IPS-20b (cell line): ENCODE measurements at regions not wholly inside any gene's neighbourhood (a gene's known extent, or its start where the extent isn't known, plus 50 kb on each side); places are given as distances from the start of the nearest gene placed in this dataset.

Experiments
- H3K27ac ChIP-seq: one replicate; pipeline ENCODE4 v1.5.1; 2013; ENCODE audit warnings: low read length
- H3K27me3 ChIP-seq: 2 replicates; pipeline ENCODE4 v1.6.1; 2013; ENCODE audit warnings: mild to moderate bottlenecking, low read length, inconsistent platforms; ENCODE audit not compliant: insufficient read depth
- H3K36me3 ChIP-seq: 2 replicates; pipeline ENCODE4 v1.6.1; 2013; ENCODE audit warnings: low read depth, mild to moderate bottlenecking, inconsistent platforms, low read length, moderate library complexity; ENCODE audit not compliant: insufficient read depth
- H3K4me1 ChIP-seq: 2 replicates; pipeline ENCODE4 v1.6.1; 2013; ENCODE audit warnings: mild to moderate bottlenecking, control low read depth, inconsistent platforms, low read length, moderate library complexity; ENCODE audit not compliant: insufficient read depth
- H3K4me3 ChIP-seq: 2 replicates; pipeline ENCODE4 v1.5.1; 2013; ENCODE audit warnings: mild to moderate bottlenecking, low read length, inconsistent platforms
- H3K9ac ChIP-seq: 2 replicates; pipeline ENCODE4 v1.6.1; 2013; ENCODE audit warnings: low read depth, mild to moderate bottlenecking, inconsistent platforms, low read length, moderate library complexity
- H3K9me3 ChIP-seq: 2 replicates; pipeline ENCODE4 v1.6.1; 2013; ENCODE audit warnings: mild to moderate bottlenecking, low read depth, low read length, inconsistent platforms; ENCODE audit not compliant: insufficient read depth

DNA sequence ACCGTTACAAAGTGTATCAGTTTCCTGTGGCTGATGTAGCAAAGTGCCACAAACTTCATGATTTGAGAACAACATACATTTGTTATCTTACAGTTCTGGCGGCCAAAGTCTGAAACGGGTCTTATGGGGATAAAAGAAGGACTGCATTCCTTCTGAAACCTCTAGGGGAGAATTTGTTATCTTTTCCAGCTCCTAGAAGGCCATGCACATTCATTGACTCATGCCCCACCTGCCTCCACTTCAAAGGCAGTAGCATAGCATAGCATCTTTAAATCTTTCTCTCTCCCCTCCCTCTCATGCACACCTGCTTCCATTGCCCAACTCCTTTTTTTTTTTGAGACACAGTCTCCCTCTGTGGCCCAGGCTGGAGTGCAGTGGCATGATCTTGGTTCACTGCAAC lies 190.7 kb upstream of the DYNLRB2 start:
- H3K9me3 ChIP-seq = no peaks in the 10 kb centered on the region
- no peak overlapping the region for H3K27ac ChIP-seq
- H3K27me3 ChIP-seq = no peaks in the 10 kb centered on the region
- no peak overlapping the region for H3K4me3 ChIP-seq
- H3K9ac ChIP-seq = no peak overlapping the region
- no peaks in the 10 kb centered on the region for H3K36me3 ChIP-seq
- H3K4me1 ChIP-seq = no peaks in the 10 kb centered on the region; the same call in 1 of the 2 replicates

DNA sequence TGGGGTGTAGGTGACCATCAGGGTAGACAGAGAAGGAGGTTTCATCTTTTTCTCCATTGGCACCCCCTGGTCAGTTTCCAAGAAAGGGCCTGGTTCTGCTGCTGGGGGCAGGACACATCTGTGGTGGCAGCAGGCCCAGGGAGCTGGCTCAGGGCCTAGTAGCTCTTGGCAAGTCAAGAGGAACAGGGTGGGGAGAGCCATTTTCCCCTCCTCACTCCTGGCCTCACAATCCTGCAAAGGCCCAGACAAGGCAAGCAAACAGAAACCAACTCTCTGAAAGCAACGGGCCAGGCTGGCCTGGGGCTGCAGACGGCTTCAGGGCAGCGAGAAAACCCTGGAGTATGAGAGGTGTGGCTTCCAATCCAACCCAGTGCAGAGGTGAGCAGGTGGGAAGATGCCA lies 192.9 kb upstream of the DYNLRB2 start:
- Histone ChIP-seq H3K9ac (no peak overlapping the region), H3K9me3 (no peaks in the 10 kb centered on the region), H3K4me3 (no peak overlapping the region), H3K36me3 (no peaks in the 10 kb centered on the region), H3K27ac (no peak overlapping the region), H3K27me3 (no peaks in the 10 kb centered on the region), H3K4me1 (no peaks in the 10 kb centered on the region; the same call in 1 of the 2 replicates)

DNA sequence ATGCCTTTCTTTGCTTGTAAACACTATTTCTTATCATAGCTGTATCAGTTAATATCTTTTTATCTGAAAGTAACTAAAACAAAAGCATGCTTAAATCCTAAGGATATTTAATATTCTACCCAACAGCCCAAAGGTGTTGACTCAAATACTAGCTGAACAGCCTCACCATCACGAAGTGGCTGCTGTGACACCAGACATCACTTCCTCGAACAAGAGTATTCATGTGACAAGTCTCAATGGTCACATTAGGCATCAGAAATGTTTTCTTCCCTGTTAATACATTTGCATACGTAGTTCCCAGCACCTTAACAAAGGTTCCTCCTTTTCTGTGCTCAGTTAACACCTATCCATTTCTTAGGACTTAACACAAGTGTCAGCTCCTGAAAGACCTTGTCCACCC lies 193.8 kb upstream of the DYNLRB2 start:
- H3K4me1 ChIP-seq = no peaks in the 10 kb centered on the region; the same call in 1 of the 2 replicates
- H3K27me3 ChIP-seq = no peaks in the 10 kb centered on the region

DNA sequence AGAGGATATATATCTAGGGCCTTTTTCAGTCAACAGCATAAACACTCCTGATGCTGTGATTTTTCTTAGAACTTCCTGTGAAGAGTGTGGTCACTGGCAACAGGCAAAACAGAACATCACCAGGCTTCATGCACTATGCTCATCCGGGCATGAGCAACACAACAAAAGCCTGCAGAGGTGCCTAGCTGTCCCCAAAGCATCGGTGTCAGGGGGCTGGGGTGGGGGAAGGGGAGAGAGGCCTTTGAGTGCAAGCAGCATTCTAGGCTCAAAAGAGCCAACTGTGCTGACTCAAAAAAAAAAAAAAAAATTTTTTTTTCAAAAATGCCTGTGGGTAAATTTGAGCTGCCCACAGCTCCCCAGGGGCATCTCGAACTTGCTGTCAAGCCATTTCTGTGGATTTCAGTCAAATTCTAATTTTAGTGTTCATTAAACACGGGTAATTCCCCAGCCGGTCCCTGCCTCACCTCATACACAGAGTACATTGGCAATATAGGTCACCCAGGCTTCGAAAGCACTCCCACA lies 194.6 kb upstream of the DYNLRB2 start:
- Histone ChIP-seq H3K4me3 (no peak overlapping the region), H3K36me3 (no peaks in the 10 kb centered on the region), H3K27me3 (no peaks in the 10 kb centered on the region), H3K27ac (no peak overlapping the region), H3K9me3 (no peaks in the 10 kb centered on the region), H3K9ac (no peak overlapping the region), H3K4me1 (no peaks in the 10 kb centered on the region; the same call in 1 of the 2 replicates)

More for the DNA sequence above, 193.8 kb upstream of the DYNLRB2 start:
- Histone ChIP-seq H3K36me3 (no peaks in the 10 kb centered on the region), H3K27ac (no peak overlapping the region), H3K9ac (no peak overlapping the region), H3K9me3 (no peaks in the 10 kb centered on the region), H3K4me3 (no peak overlapping the region)

DNA sequence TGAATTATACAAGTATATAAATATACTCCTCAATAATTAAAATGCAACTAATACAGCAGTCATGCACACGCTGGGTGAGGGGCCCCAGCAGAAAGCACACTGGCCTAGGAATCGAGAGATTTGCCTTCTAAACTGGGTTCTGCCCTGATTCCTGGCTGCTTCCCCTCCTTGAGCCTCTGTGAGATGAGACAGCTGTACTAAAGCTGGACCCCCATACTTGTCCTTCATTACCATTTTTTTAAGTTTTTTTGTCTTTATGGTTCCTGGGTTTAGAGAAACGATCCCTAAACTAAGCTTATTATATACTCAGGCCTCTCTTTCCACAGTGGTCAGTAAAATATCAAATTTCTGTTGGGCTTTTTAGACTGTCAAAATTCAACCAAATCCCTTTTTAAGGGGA lies 195.1 kb upstream of the DYNLRB2 start:
- no peaks in the 10 kb centered on the region for H3K27me3 ChIP-seq
- no peak overlapping the region for H3K27ac ChIP-seq
- H3K9ac ChIP-seq = no peak overlapping the region
- no peaks in the 10 kb centered on the region for H3K9me3 ChIP-seq
- no peak overlapping the region for H3K4me3 ChIP-seq
- no peaks in the 10 kb centered on the region; the same call in 1 of the 2 replicates for H3K4me1 ChIP-seq
- no peaks in the 10 kb centered on the region for H3K36me3 ChIP-seq

DNA sequence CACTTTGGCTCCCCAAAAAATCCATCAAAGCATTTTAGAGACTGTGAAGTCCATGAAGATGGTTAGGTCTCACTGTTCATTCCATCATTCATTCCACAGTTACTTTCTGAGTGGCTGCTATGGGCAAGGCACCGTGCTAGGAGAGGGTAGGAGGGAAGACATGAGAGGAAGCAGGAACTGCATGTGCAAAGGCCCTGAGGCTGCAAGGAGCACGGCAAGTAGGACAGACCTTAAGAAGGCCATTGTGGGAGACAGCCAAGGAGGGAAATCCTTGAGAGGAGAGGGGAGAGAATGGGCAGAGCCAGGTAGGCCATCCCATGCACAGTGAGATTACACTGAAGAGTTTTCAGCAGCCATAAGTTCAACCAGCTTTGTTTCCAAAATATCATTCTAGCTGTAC lies 196.2 kb upstream of the DYNLRB2 start:
- Histone ChIP-seq H3K9me3 (no peaks in the 10 kb centered on the region), H3K27me3 (no peaks in the 10 kb centered on the region), H3K9ac (no peak overlapping the region), H3K4me3 (no peak overlapping the region), H3K27ac (no peak overlapping the region), H3K36me3 (no peaks in the 10 kb centered on the region), H3K4me1 (no peaks in the 10 kb centered on the region; the same call in 1 of the 2 replicates)

DNA sequence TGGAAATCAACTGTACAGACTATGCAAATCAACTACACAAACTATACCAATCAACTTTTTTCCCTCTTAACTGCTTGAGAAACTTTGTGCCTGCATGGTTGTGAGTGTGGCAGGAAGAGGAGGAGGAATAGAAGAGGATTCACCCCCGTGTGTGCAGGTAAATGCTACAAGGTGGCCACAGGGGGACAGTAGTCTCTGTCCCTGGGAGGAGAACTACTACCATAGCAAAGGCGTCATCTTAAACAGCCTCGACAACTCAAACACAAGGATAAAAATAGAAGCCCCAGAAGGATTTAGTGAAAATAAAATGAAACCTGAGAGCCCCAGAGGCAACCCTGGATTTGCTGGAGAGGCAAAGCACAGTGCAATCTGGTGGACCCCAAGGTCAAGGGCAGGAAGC lies 199.5 kb upstream of the DYNLRB2 start:
- Histone ChIP-seq H3K27me3 (no peaks in the 10 kb centered on the region), H3K36me3 (no peaks in the 10 kb centered on the region), H3K4me1 (no peaks in the 10 kb centered on the region; the same call in 1 of the 2 replicates), H3K27ac (no peak overlapping the region), H3K4me3 (no peak overlapping the region), H3K9ac (no peak overlapping the region), H3K9me3 (no peaks in the 10 kb centered on the region)

DNA sequence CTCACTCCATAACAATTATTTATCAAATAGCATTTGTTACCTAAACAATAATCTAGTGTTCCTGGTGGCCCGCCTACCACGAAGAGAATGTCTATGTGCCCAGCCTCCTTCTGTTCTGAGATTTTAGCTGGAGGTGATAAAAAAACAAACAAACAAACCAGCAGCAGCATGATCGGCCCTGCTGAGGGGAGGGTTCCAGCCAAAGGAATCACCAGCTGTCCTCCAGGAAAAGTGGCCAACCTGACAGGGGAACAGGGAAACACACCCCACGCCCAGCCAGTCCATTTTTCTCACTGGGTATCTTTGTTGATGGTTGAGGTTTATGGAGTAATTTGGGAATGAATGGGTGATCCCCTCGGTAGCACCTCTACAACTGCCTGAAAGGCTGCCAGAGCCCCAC lies 203.0 kb upstream of the DYNLRB2 start:
- Histone ChIP-seq H3K4me3 (no peak overlapping the region), H3K36me3 (no peaks in the 10 kb centered on the region), H3K27me3 (no peaks in the 10 kb centered on the region), H3K9ac (no peak overlapping the region), H3K27ac (no peak overlapping the region), H3K9me3 (no peaks in the 10 kb centered on the region), H3K4me1 (no peaks in the 10 kb centered on the region)

DNA sequence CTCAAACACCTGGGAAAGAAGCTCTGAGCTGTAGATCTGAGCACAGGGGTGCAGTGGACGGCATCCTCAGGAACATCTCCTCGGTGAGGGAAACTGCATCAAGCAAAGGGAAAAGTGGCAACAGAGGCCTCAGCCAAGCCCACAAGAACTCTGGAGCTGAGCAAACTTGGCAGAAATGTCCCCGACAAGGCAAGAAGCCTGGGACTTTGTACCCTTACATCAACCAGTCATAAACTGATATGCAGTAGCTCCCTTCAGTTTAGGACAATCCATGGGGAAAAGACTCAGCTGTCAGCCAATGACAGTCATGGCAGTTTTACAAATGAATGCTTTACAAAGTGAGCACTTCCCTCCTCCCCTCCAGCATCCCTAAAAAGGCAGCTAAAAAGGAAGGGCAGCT lies 210.0 kb upstream of the DYNLRB2 start:
- no peak overlapping the region for H3K9ac ChIP-seq
- H3K27me3 ChIP-seq = no peaks in the 10 kb centered on the region
- no peak overlapping the region for H3K4me3 ChIP-seq
- H3K36me3 ChIP-seq = no peaks in the 10 kb centered on the region
- no peaks in the 10 kb centered on the region for H3K9me3 ChIP-seq
- no peaks in the 10 kb centered on the region for H3K4me1 ChIP-seq
- no peak overlapping the region for H3K27ac ChIP-seq

DNA sequence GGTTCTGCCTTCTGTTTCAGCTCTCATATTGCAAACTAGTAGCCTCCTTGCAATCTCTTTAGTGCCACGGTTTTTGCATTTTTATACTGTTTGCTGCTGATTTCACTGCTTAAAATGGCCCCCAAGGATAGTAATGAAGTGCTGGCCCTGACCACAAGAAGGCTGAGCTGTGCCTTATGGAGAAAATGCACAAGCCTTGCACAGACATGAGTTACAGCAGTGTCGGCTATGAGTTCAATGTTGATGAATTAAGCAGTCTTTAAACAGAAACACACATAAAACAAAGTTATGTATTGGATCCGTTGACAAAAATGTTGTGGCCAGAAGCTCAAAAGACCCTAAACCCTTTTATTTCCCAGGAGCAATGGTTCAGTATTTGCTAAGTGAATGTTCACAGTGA lies 210.6 kb upstream of the DYNLRB2 start:
- Histone ChIP-seq H3K27ac (no peak overlapping the region), H3K36me3 (no peaks in the 10 kb centered on the region), H3K9me3 (no peaks in the 10 kb centered on the region), H3K27me3 (no peaks in the 10 kb centered on the region), H3K4me3 (no peak overlapping the region), H3K4me1 (no peaks in the 10 kb centered on the region), H3K9ac (no peak overlapping the region)

DNA sequence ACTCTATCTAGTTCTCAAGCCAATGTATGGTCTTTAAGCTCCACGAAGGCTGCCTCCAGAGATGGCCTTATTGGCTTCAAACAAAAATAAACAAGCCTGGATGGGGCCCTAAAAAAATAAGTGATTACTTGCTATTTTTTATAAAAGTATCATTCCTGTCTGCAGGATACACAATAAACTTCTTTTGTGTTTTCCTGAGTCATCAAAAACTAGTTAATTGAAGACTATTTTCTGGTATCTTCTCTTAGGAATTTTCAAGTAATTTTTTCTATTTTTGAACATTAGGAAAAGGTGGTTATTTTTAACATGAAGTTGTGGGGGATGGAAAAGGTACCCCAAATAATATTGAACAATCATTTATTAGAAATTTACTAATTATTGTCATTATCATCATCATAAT lies 213.1 kb upstream of the DYNLRB2 start:
- no peaks in the 10 kb centered on the region for H3K36me3 ChIP-seq
- H3K4me1 ChIP-seq = peaks cover 8% of the 10 kb centered on the region; the same call in 1 of the 2 replicates
- no peak overlapping the region for H3K9ac ChIP-seq
- H3K9me3 ChIP-seq = no peaks in the 10 kb centered on the region
- no peak overlapping the region for H3K4me3 ChIP-seq
- H3K27me3 ChIP-seq = no peaks in the 10 kb centered on the region
- H3K27ac ChIP-seq = no peak overlapping the region

DNA sequence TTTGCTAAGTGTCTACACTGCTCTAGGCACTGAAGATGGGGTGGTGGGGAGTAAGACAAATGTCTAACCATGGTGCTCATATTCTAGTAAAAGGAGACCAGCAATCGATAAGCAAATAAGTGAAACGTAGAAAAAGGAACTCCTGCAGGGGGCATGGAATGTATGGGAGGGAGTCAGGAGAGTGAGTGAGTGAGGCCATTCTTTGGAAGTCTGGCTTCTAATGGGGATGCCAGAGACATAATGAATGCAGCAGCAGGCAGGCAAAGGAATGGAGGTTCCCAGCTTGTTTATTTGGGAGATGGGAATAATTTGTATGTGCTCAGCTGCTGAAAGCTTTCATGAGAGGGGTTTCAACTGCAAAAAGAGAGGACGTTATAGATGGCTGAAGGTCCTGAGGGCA lies 216.4 kb upstream of the DYNLRB2 start:
- Histone ChIP-seq H3K27ac (no peak overlapping the region), H3K27me3 (no peaks in the 10 kb centered on the region), H3K4me3 (no peak overlapping the region), H3K36me3 (no peaks in the 10 kb centered on the region), H3K9me3 (no peaks in the 10 kb centered on the region), H3K4me1 (peaks cover 8% of the 10 kb centered on the region; the same call in 1 of the 2 replicates), H3K9ac (no peak overlapping the region)
